B cell (primary cell): ENCODE measurements at regions not wholly inside any gene's neighbourhood (a gene's known extent, or its start where the extent isn't known, plus 50 kb on each side); places are given as distances from the start of the nearest gene placed in this dataset.

ENCODE experiments used
- ATAC-seq: fragments of 200-7000 bp; cut with Tn5 transposase; one replicate; pipeline ENCODE4 v1.10.0; 2021; ENCODE audit warnings: low read depth, mild to moderate bottlenecking, moderate number of reproducible peaks, moderate library complexity
- CTCF ChIA-PET: fragments of 350-600 bp; sonication (Branson Sonifier 250); formaldehyde crosslinking; loops from one replicate; lab custom pipeline; 2021; ENCODE audit warnings: antibody characterized with exemption, inconsistent platforms; lab: Charles Lee
- POLR2A ChIA-PET: fragments of 350-600 bp; sonication (Branson Sonifier 250); formaldehyde crosslinking; loops from one replicate; lab custom pipeline; 2021; ENCODE audit warnings: antibody characterized with exemption; lab: Charles Lee
- DNase-seq: peaks from one replicate; pipeline ENCODE4 v3.0.0; 2013
- H2AFZ ChIP-seq: 2 replicates; pipeline ENCODE4 v1.6.1; 2012; ENCODE audit warnings: mild to moderate bottlenecking, low read depth, low read length; ENCODE audit not compliant: insufficient read depth, poor library complexity, severe bottlenecking
- H3K27ac ChIP-seq, 2 donors: 1 replicate in 1 of 2; 2 replicates in 1 of 2; pipeline ENCODE4 v1.5.1; 2012 to 2013; ENCODE audit warnings: low read length in 2 of 2, mild to moderate bottlenecking in 2 of 2, moderate library complexity in 1 of 2
- H3K27me3 ChIP-seq, 4 experiments: fragments of 200-600 bp in 1 of 4; sonication (generic) in 1 of 4; replicated peaks in 1 of 4; 1 replicate in 2 of 4; 2 replicates in 2 of 4; pipeline versions ENCODE4 v1.6.1 to v1.7.0; 2013 to 2016; ENCODE audit warnings: low read length in 3 of 4, mild to moderate bottlenecking in 2 of 4, mixed read lengths in 1 of 4, moderate library complexity in 1 of 4; ENCODE audit not compliant: insufficient read depth in 4 of 4, control insufficient read depth in 3 of 4; ENCODE audit errors: control extremely low read depth in 1 of 4
- H3K36me3 ChIP-seq, 2 experiments: replicated peaks in 1 of 2; 1 replicate in 1 of 2; 2 replicates in 1 of 2; pipeline versions ENCODE4 v1.6.1 to v1.7.1; 2013; ENCODE audit warnings: low read length in 1 of 2; ENCODE audit not compliant: insufficient read depth in 2 of 2, control insufficient read depth in 1 of 2; ENCODE audit errors: control extremely low read depth in 1 of 2, extremely low read depth in 1 of 2
- H3K4me1 ChIP-seq, 2 donors: fragments of 200-600 bp in 1 of 2; sonication (generic) in 1 of 2; 1 replicate in 1 of 2; 2 replicates in 1 of 2; pipeline versions ENCODE4 v1.5.1 to v1.6.1; 2013 to 2017; ENCODE audit warnings: low read length in 2 of 2; ENCODE audit not compliant: control insufficient read depth in 2 of 2, insufficient read depth in 2 of 2
- H3K4me2 ChIP-seq: replicated peaks from 2 replicates; pipeline ENCODE3; 2012; ENCODE audit warnings: mild to moderate bottlenecking, low read depth, low read length; ENCODE audit not compliant: poor library complexity, severe bottlenecking
- H3K4me3 ChIP-seq, 5 experiments: fragments of 200-600 bp in 1 of 5; sonication (generic) in 1 of 5; 1 replicate in 3 of 5; 2 replicates in 2 of 5; pipeline versions ENCODE4 v1.5.1 to v1.7.0; 2011 to 2016; ENCODE audit warnings: low read length in 4 of 5, mild to moderate bottlenecking in 4 of 5, low read depth in 2 of 5, control low read depth in 1 of 5, moderate library complexity in 1 of 5; ENCODE audit not compliant: insufficient read depth in 1 of 5; ENCODE audit errors: control extremely low read depth in 1 of 5, extremely low read depth in 1 of 5
- H3K79me2 ChIP-seq: fragments of 200-600 bp; sonication (generic); one replicate; pipeline ENCODE4 v1.6.0; 2016; ENCODE audit warnings: low read length; ENCODE audit not compliant: control insufficient read depth, insufficient read depth
- H3K9ac ChIP-seq: fragments of 200-600 bp; sonication (generic); 2 replicates; pipeline ENCODE4 v1.6.1; 2017; ENCODE audit warnings: mild to moderate bottlenecking, low read length, moderate library complexity
- H3K9me3 ChIP-seq, 3 donors: one replicate each; pipeline versions ENCODE4 v1.6.1 to v1.7.1; 2013; ENCODE audit warnings: low read length in 2 of 3; ENCODE audit not compliant: control insufficient read depth in 2 of 3, insufficient read depth in 1 of 3; ENCODE audit errors: control extremely low read depth in 1 of 3
- H4K20me1 ChIP-seq: 2 replicates; pipeline ENCODE4 v1.6.0; 2012; ENCODE audit warnings: mild to moderate bottlenecking, low read length; ENCODE audit not compliant: insufficient read depth, control insufficient read depth, poor library complexity, severe bottlenecking
- H3K27ac Mint-ChIP-seq: one replicate; pipeline ENCODE4 v1.8.0; 2021; ENCODE audit warnings: mixed read lengths
- H3K27me3 Mint-ChIP-seq: one replicate; pipeline ENCODE4 v1.8.0; 2021; ENCODE audit warnings: mixed read lengths
- H3K4me1 Mint-ChIP-seq: one replicate; pipeline ENCODE4 v1.8.0; 2021; ENCODE audit warnings: mixed read lengths
- H3K4me3 Mint-ChIP-seq: one replicate; pipeline ENCODE4 v1.8.0; 2021; ENCODE audit warnings: mixed read lengths
- H3K9me3 Mint-ChIP-seq: one replicate; pipeline ENCODE4 v1.8.0; 2022; ENCODE audit warnings: mixed read lengths; ENCODE audit not compliant: insufficient read depth
- CTCF ChIP-seq: fragments of 200-600 bp; IDR thresholded peaks from one replicate; pipeline ENCODE4 v1.8.0; 2022; ENCODE audit warnings: antibody characterized with exemption, mild to moderate bottlenecking
- EZH2 ChIP-seq: IDR thresholded peaks from 2 replicates; pipeline ENCODE4 v1.6.1; 2012; ENCODE audit warnings: borderline replicate concordance, low read depth, mild to moderate bottlenecking, moderate library complexity, low read length; ENCODE audit not compliant: insufficient read depth, poor library complexity, severe bottlenecking
- WGBS: methylation state at CpG from one replicate; pipeline ENCODE4 v1.1.5; 2013; ENCODE audit warnings: missing lambda C conversion rate; ENCODE audit not compliant: insufficient coverage; 5-methylcytosine and 5-hydroxymethylcytosine counted together
- intact Hi-C: fragments of 100-400 bp; cut with micrococcal nuclease; formaldehyde crosslinking; loops from one replicate; pipeline ENCODE4 v1.10.0; 2022

GRCh38 chr1:88149686-88150085 lies 534.4 kb upstream of the PKN2 start:
- Histone ChIP-seq H3K36me3 (no peaks in the 10 kb centered on the region), H3K9ac (no peak overlapping the region), H2AFZ (no peak overlapping the region), H3K27me3 (peaks cover 0 to 2% (median 0%) of the 10 kb centered on the region in 4 experiments), H3K4me1 (no peaks in the 10 kb centered on the region), H3K9me3 (peaks cover 0 to 2% (median 0%) of the 10 kb centered on the region in 3 donors), H3K27ac (no peak overlapping the region), H3K79me2 (no peaks in the 10 kb centered on the region), H4K20me1 (no peaks in the 10 kb centered on the region), H3K4me3 (no peak overlapping the region), H3K4me2 (no peak overlapping the region)
- TF ChIP-seq CTCF (no peak), EZH2 (no peak)
- H3K27me3 Mint-ChIP-seq: peaks cover 12% of the 10 kb centered on the region
- no peak overlapping the region for H3K27ac Mint-ChIP-seq
- no peaks in the 10 kb centered on the region for H3K9me3 Mint-ChIP-seq
- CTCF ChIA-PET: no interaction called here
- intact Hi-C loops: no loop called here
- no peak overlapping the region for H3K4me3 Mint-ChIP-seq
- DNase-seq: no peak
- no peak for ATAC-seq
- no peaks in the 10 kb centered on the region for H3K4me1 Mint-ChIP-seq
- no CpG with 5 or more reads among the region's 1 CpG for WGBS
- POLR2A ChIA-PET: no interaction called here

- Mint-ChIP-seq H3K27ac (no peak overlapping the region), H3K9me3 (no peaks in the 10 kb centered on the region), H3K4me3 (no peak overlapping the region), H3K4me1 (no peaks in the 10 kb centered on the region), H3K27me3 (peaks cover 7% of the 10 kb centered on the region)
- Histone ChIP-seq H3K4me2 (no peak overlapping the region), H3K79me2 (no peaks in the 10 kb centered on the region), H3K9me3 (no peaks in the 10 kb centered on the region), H3K4me1 (no peaks in the 10 kb centered on the region), H3K27ac (no peak overlapping the region), H3K36me3 (no peaks in the 10 kb centered on the region), H3K27me3 (peaks cover 0 to 3% (median 0%) of the 10 kb centered on the region in 4 experiments), H3K4me3 (no peak overlapping the region), H4K20me1 (no peaks in the 10 kb centered on the region), H3K9ac (no peak overlapping the region), H2AFZ (no peak overlapping the region)
- ChIA-PET CTCF (interaction anchor here (1.0 kb wide), 1 partner anchor 30 kb away, joined by 4 read pairs; no protein-coding TSS in a partner anchor), POLR2A (no interaction called here)
- intact Hi-C loops: no loop called here
- no peak for TF ChIP-seq CTCF
- TF ChIP-seq EZH2: no peak
- no CpG with 5 or more reads among the region's 4 CpGs for WGBS
- ATAC-seq (no peak), DNase-seq (no peak)
Observed at GRCh38 chr1:88150330-88150729, 533.7 kb upstream of the PKN2 start.
